ENCODE measurements at regions not wholly inside any gene's neighbourhood (a gene's known extent, or its start where the extent isn't known, plus 50 kb on each side); places are given as distances from the start of the nearest gene placed in this dataset.

GRCh38 chr12:25372969-25373817 is 122.5 kb upstream of the KRAS start:
- TF ChIP-seq CTCF (conservative IDR thresholded peaks at IDR 0.05; ENCODE audit: low read depth, low read length) (no peak), EZH2 (IDR thresholded peaks at IDR 0.05; ENCODE audit: borderline replicate concordance, low read depth, low read length, poor library complexity, severe bottlenecking) (no peak)
